ENCODE measurements at regions not wholly inside any gene's neighbourhood (a gene's known extent, or its start where the extent isn't known, plus 50 kb on each side); places are given as distances from the start of the nearest gene placed in this dataset.

GRCh38 chr6:99780556-99780885 lies 173.9 kb downstream of the PRDM13 start:
- Histone ChIP-seq H3K4me1 (ENCODE audit: control insufficient read depth in 2 of 2, insufficient read depth in 2 of 2, low read length in 2 of 2) (no peaks in the 10 kb centered on the region), H3K36me3 (ENCODE audit: control insufficient read depth in 2 of 2, insufficient read depth in 2 of 2, low read length in 1 of 2) (no peaks in the 10 kb centered on the region), H3K27ac (ENCODE audit: low read depth in 1 of 2, low read length in 1 of 2) (no peak overlapping the region), H3K4me3 (ENCODE audit: low read length in 2 of 2) (no peak overlapping the region), H3K9me3 (ENCODE audit: control insufficient read depth in 2 of 2, insufficient read depth in 1 of 2, low read length in 1 of 2) (no peaks in the 10 kb centered on the region), H3K27me3 (ENCODE audit: control insufficient read depth in 2 of 2, insufficient read depth in 1 of 2, low read length in 1 of 2) (no peaks in the 10 kb centered on the region)
- 98% methylated on average over 3 of the region's 3 CpGs for WGBS
- DNase-seq (ENCODE audit: low read depth in 6 of 9, low spot score in 9 of 9) = no peak

GRCh38 chr6:99789767-99790166 lies 183.1 kb downstream of the PRDM13 start:
- H3K9me3 ChIP-seq (ENCODE audit: control insufficient read depth in 2 of 2, insufficient read depth in 1 of 2, low read length in 1 of 2) = no peaks in the 10 kb centered on the region
- WGBS = 71% methylated on average over 1 of the region's 1 CpG
- H3K27ac ChIP-seq (ENCODE audit: low read depth in 1 of 2, low read length in 1 of 2) = no peak overlapping the region
- no peak overlapping the region for H3K4me3 ChIP-seq (ENCODE audit: low read length in 2 of 2)
- H3K27me3 ChIP-seq (ENCODE audit: control insufficient read depth in 2 of 2, insufficient read depth in 1 of 2, low read length in 1 of 2) = no peaks in the 10 kb centered on the region
- no peak for DNase-seq (ENCODE audit: low read depth in 6 of 9, low spot score in 9 of 9)
- H3K36me3 ChIP-seq (ENCODE audit: control insufficient read depth in 2 of 2, insufficient read depth in 2 of 2, low read length in 1 of 2) = no peaks in the 10 kb centered on the region
- no peaks in the 10 kb centered on the region for H3K4me1 ChIP-seq (ENCODE audit: control insufficient read depth in 2 of 2, insufficient read depth in 2 of 2, low read length in 2 of 2)

- no peak overlapping the region for H3K4me3 ChIP-seq (ENCODE audit: low read length in 2 of 2)
- H3K36me3 ChIP-seq (ENCODE audit: control insufficient read depth in 2 of 2, insufficient read depth in 2 of 2, low read length in 1 of 2) = no peaks in the 10 kb centered on the region
- H3K9me3 ChIP-seq (ENCODE audit: control insufficient read depth in 2 of 2, insufficient read depth in 1 of 2, low read length in 1 of 2) = no peaks in the 10 kb centered on the region
- H3K27me3 ChIP-seq (ENCODE audit: control insufficient read depth in 2 of 2, insufficient read depth in 1 of 2, low read length in 1 of 2) = no peaks in the 10 kb centered on the region
- H3K4me1 ChIP-seq (ENCODE audit: control insufficient read depth in 2 of 2, insufficient read depth in 2 of 2, low read length in 2 of 2) = no peaks in the 10 kb centered on the region
- no peak overlapping the region for H3K27ac ChIP-seq (ENCODE audit: low read depth in 1 of 2, low read length in 1 of 2)
- DNase-seq (ENCODE audit: low read depth in 6 of 9, low spot score in 9 of 9) = no peak
Observed at GRCh38 chr6:99790679-99791078, 184.0 kb downstream of the PRDM13 start.

- Histone ChIP-seq H3K27ac (ENCODE audit: low read depth in 1 of 2, low read length in 1 of 2) (no peak overlapping the region), H3K9me3 (ENCODE audit: control insufficient read depth in 2 of 2, insufficient read depth in 1 of 2, low read length in 1 of 2) (no peaks in the 10 kb centered on the region)
- 96% methylated on average over 1 of the region's 1 CpG for whole genome bisulfite sequencing
Observed at GRCh38 chr6:99801805-99802204, 192.2 kb downstream of the MCHR2 start.

GRCh38 chr6:99802396-99803031 lies 191.5 kb downstream of the MCHR2 start:
- Histone ChIP-seq H3K36me3 (ENCODE audit: control insufficient read depth in 2 of 2, insufficient read depth in 2 of 2, low read length in 1 of 2) (no peaks in the 10 kb centered on the region), H3K4me1 (ENCODE audit: control insufficient read depth in 2 of 2, insufficient read depth in 2 of 2, low read length in 2 of 2) (no peaks in the 10 kb centered on the region), H3K9me3 (ENCODE audit: control insufficient read depth in 2 of 2, insufficient read depth in 1 of 2, low read length in 1 of 2) (no peaks in the 10 kb centered on the region), H3K27ac (ENCODE audit: low read depth in 1 of 2, low read length in 1 of 2) (no peak overlapping the region), H3K4me3 (ENCODE audit: low read length in 2 of 2) (no peak overlapping the region), H3K27me3 (ENCODE audit: control insufficient read depth in 2 of 2, insufficient read depth in 1 of 2, low read length in 1 of 2) (no peaks in the 10 kb centered on the region)
- no peak for DNase-seq (ENCODE audit: low read depth in 6 of 9, low spot score in 9 of 9)
- 57% methylated on average over 10 of the region's 10 CpGs for WGBS

More at GRCh38 chr6:99801805-99802204, 192.2 kb downstream of the MCHR2 start:
- Histone ChIP-seq H3K36me3 (ENCODE audit: control insufficient read depth in 2 of 2, insufficient read depth in 2 of 2, low read length in 1 of 2) (no peaks in the 10 kb centered on the region), H3K4me1 (ENCODE audit: control insufficient read depth in 2 of 2, insufficient read depth in 2 of 2, low read length in 2 of 2) (no peaks in the 10 kb centered on the region), H3K4me3 (ENCODE audit: low read length in 2 of 2) (no peak overlapping the region), H3K27me3 (ENCODE audit: control insufficient read depth in 2 of 2, insufficient read depth in 1 of 2, low read length in 1 of 2) (no peaks in the 10 kb centered on the region)
- DNase-seq (ENCODE audit: low read depth in 6 of 9, low spot score in 9 of 9) = no peak

DNA sequence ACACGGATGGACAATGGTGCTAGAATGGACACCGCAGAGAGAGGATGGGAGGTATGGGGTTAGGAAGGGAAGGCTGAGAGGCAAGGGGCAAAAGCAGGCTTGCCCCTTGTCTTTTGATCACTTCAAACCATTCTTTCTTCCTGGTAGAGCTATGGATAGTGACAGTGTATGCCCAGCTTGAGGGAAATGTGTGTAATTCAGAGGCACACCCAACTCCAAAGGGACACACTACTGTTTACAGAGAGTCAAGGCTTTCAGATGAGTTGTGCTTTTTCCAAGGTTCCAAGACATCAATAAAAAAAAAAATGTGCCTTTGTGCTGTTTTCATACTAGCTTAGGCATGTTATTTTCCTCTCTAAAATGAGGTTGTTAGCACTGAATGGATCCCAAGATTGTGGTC lies 185.0 kb downstream of the MCHR2 start:
- H3K4me3 ChIP-seq (ENCODE audit: low read length in 2 of 2) = no peak overlapping the region
- no peak for DNase-seq (ENCODE audit: low read depth in 6 of 9, low spot score in 9 of 9)
- H3K9me3 ChIP-seq (ENCODE audit: control insufficient read depth in 2 of 2, insufficient read depth in 1 of 2, low read length in 1 of 2) = no peaks in the 10 kb centered on the region
- WGBS = 87% methylated on average over 2 of the region's 2 CpGs
- H3K27me3 ChIP-seq (ENCODE audit: control insufficient read depth in 2 of 2, insufficient read depth in 1 of 2, low read length in 1 of 2) = no peaks in the 10 kb centered on the region
- H3K4me1 ChIP-seq (ENCODE audit: control insufficient read depth in 2 of 2, insufficient read depth in 2 of 2, low read length in 2 of 2) = no peaks in the 10 kb centered on the region
- H3K27ac ChIP-seq (ENCODE audit: low read depth in 1 of 2, low read length in 1 of 2) = no peak overlapping the region
- no peaks in the 10 kb centered on the region for H3K36me3 ChIP-seq (ENCODE audit: control insufficient read depth in 2 of 2, insufficient read depth in 2 of 2, low read length in 1 of 2)

GRCh38 chr6:99810295-99810694 lies 183.7 kb downstream of the MCHR2 start:
- Histone ChIP-seq H3K4me3 (ENCODE audit: low read length in 2 of 2) (no peak overlapping the region), H3K27me3 (ENCODE audit: control insufficient read depth in 2 of 2, insufficient read depth in 1 of 2, low read length in 1 of 2) (no peaks in the 10 kb centered on the region), H3K9me3 (ENCODE audit: control insufficient read depth in 2 of 2, insufficient read depth in 1 of 2, low read length in 1 of 2) (no peaks in the 10 kb centered on the region), H3K36me3 (ENCODE audit: control insufficient read depth in 2 of 2, insufficient read depth in 2 of 2, low read length in 1 of 2) (no peaks in the 10 kb centered on the region), H3K27ac (ENCODE audit: low read depth in 1 of 2, low read length in 1 of 2) (no peak overlapping the region), H3K4me1 (ENCODE audit: control insufficient read depth in 2 of 2, insufficient read depth in 2 of 2, low read length in 2 of 2) (no peaks in the 10 kb centered on the region)
- DNase-seq (ENCODE audit: low read depth in 6 of 9, low spot score in 9 of 9) = no peak
- 82% methylated on average over 1 of the region's 1 CpG for whole genome bisulfite sequencing

GRCh38 chr6:99810942-99811620 lies 182.9 kb downstream of the MCHR2 start:
- Histone ChIP-seq H3K36me3 (ENCODE audit: control insufficient read depth in 2 of 2, insufficient read depth in 2 of 2, low read length in 1 of 2) (no peaks in the 10 kb centered on the region), H3K4me3 (ENCODE audit: low read length in 2 of 2) (no peak overlapping the region), H3K27ac (ENCODE audit: low read depth in 1 of 2, low read length in 1 of 2) (no peak overlapping the region), H3K27me3 (ENCODE audit: control insufficient read depth in 2 of 2, insufficient read depth in 1 of 2, low read length in 1 of 2) (no peaks in the 10 kb centered on the region), H3K9me3 (ENCODE audit: control insufficient read depth in 2 of 2, insufficient read depth in 1 of 2, low read length in 1 of 2) (no peaks in the 10 kb centered on the region), H3K4me1 (ENCODE audit: control insufficient read depth in 2 of 2, insufficient read depth in 2 of 2, low read length in 2 of 2) (no peaks in the 10 kb centered on the region)
- 98% methylated on average over 3 of the region's 3 CpGs for WGBS
- DNase-seq (ENCODE audit: low read depth in 6 of 9, low spot score in 9 of 9) = no peak

GRCh38 chr6:99811636-99812035 lies 182.4 kb downstream of the MCHR2 start:
- Histone ChIP-seq H3K4me3 (ENCODE audit: low read length in 2 of 2) (no peak overlapping the region), H3K9me3 (ENCODE audit: control insufficient read depth in 2 of 2, insufficient read depth in 1 of 2, low read length in 1 of 2) (no peaks in the 10 kb centered on the region), H3K27ac (ENCODE audit: low read depth in 1 of 2, low read length in 1 of 2) (no peak overlapping the region), H3K4me1 (ENCODE audit: control insufficient read depth in 2 of 2, insufficient read depth in 2 of 2, low read length in 2 of 2) (no peaks in the 10 kb centered on the region), H3K27me3 (ENCODE audit: control insufficient read depth in 2 of 2, insufficient read depth in 1 of 2, low read length in 1 of 2) (no peaks in the 10 kb centered on the region), H3K36me3 (ENCODE audit: control insufficient read depth in 2 of 2, insufficient read depth in 2 of 2, low read length in 1 of 2) (no peaks in the 10 kb centered on the region)
- 92% methylated on average over 1 of the region's 1 CpG for WGBS
- no peak for DNase-seq (ENCODE audit: low read depth in 6 of 9, low spot score in 9 of 9)
